Osteocyte (in vitro differentiated cells): ENCODE measurements at regions not wholly inside any gene's neighbourhood (a gene's known extent, or its start where the extent isn't known, plus 50 kb on each side); places are given as distances from the start of the nearest gene placed in this dataset.

ENCODE experiments used
- DNase-seq: peaks from one replicate; pipeline ENCODE4 v3.0.0; 2021; ENCODE audit warnings: mixed read lengths; ENCODE audit not compliant: unreplicated experiment; ENCODE audit errors: extremely low spot score
- H3K27ac Mint-ChIP-seq: one replicate; pipeline ENCODE4 v1.8.0; 2021; ENCODE audit warnings: mild to moderate bottlenecking, mixed read lengths; ENCODE audit not compliant: unreplicated experiment
- H3K27me3 Mint-ChIP-seq: one replicate; pipeline ENCODE4 v1.8.0; 2021; ENCODE audit warnings: mixed read lengths; ENCODE audit not compliant: unreplicated experiment
- H3K36me3 Mint-ChIP-seq: one replicate; pipeline ENCODE4 v1.8.0; 2021; ENCODE audit warnings: mixed read lengths; ENCODE audit not compliant: unreplicated experiment
- H3K4me1 Mint-ChIP-seq: one replicate; pipeline ENCODE4 v1.8.0; 2021; ENCODE audit warnings: mixed read lengths; ENCODE audit not compliant: unreplicated experiment
- H3K4me3 Mint-ChIP-seq: one replicate; pipeline ENCODE4 v1.8.0; 2021; ENCODE audit warnings: mild to moderate bottlenecking, moderate library complexity, mixed read lengths; ENCODE audit not compliant: unreplicated experiment
- H3K9me3 Mint-ChIP-seq: one replicate; pipeline ENCODE4 v1.8.0; 2021; ENCODE audit warnings: mixed read lengths; ENCODE audit not compliant: unreplicated experiment
- TF ChIP-seq, protein P1 (sequence below): fragments of 200-600 bp; sonication (generic); IDR thresholded peaks from 2 replicates; pipeline ENCODE4 v1.5.0; 2021; ENCODE audit warnings: antibody characterized with exemption, mild to moderate bottlenecking, moderate library complexity

DNA sequence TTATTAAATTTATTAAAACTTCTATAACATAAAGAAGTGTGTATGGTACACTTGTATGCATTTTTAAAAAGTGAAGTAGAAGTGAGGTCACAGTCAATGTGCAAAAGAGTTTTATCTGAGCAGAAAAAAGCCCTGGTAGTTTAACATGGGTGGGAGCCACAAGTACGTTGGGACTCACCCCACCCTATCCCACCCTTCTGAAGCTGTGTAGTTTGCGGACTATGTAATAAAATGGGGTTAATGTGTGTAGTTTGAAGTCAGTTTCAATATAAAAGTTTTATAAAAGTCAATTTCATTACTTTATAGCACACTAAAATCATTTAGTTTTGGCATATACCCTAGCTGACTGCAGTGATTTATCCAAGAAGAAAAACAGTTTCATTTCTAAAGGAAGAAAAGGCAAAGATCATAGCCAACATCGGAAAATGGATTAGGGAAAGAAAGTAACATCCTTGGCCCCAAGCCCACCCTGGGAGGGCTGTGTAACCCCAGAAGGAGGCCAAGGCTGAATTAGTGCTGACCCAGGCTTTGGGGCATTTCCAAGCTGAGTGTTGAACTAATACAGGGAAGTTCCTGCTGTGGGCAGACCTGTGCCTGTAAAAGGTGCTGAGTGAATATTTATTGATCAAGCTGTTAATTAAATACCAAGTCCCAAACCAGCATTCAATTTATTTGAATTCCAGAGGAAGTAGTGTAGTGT is 398.6 kb upstream of the ADAMTSL1 start:
- DNase-seq = no peak
- Mint-ChIP-seq H3K9me3 (no peaks in the 10 kb centered on the region), H3K27me3 (no peaks in the 10 kb centered on the region), H3K27ac (no peak overlapping the region), H3K4me3 (no peak overlapping the region), H3K36me3 (no peaks in the 10 kb centered on the region), H3K4me1 (peaks cover 6% of the 10 kb centered on the region)
- TF ChIP-seq, protein P1, sequence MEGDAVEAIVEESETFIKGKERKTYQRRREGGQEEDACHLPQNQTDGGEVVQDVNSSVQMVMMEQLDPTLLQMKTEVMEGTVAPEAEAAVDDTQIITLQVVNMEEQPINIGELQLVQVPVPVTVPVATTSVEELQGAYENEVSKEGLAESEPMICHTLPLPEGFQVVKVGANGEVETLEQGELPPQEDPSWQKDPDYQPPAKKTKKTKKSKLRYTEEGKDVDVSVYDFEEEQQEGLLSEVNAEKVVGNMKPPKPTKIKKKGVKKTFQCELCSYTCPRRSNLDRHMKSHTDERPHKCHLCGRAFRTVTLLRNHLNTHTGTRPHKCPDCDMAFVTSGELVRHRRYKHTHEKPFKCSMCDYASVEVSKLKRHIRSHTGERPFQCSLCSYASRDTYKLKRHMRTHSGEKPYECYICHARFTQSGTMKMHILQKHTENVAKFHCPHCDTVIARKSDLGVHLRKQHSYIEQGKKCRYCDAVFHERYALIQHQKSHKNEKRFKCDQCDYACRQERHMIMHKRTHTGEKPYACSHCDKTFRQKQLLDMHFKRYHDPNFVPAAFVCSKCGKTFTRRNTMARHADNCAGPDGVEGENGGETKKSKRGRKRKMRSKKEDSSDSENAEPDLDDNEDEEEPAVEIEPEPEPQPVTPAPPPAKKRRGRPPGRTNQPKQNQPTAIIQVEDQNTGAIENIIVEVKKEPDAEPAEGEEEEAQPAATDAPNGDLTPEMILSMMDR = no peak

DNA sequence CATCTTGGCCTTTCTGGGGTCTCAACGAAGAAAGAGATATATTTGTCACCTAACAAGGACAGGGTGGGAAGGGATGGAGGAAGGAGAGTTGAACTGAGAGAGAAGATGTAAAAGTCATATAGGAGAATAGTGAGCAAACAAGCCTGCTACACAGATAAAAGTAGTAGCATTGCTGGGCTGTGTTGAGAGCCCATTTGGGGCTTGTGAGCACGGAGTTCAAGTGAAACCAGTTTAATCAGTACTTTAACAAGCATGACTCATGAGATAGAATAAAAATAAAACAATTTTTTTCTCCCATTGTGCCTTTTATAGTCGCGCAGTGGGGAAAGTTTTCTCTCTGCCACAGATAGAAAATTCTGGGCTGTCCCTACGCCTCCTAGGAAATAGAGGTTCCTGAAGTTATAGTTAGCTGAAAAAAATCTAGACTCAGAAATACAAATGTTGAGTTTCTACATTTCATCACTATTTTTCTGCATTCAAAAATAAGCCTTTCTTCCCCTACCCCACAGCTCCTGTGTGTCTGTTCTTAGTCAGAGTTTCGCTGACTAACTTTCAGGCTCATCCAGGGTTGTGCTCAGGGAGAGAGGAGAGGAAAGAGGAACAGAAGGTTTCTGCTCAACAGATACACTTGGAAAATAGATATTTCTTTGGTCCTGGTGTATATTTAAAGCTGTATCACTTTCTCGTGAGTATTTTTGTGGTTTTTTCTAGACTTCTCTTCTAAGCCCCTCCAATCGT is 395.8 kb upstream of the ADAMTSL1 start:
- no peaks in the 10 kb centered on the region for H3K9me3 Mint-ChIP-seq
- peaks cover 6% of the 10 kb centered on the region for H3K4me1 Mint-ChIP-seq
- H3K36me3 Mint-ChIP-seq = no peaks in the 10 kb centered on the region
- H3K27ac Mint-ChIP-seq = no peak overlapping the region
- TF ChIP-seq, protein P1 = no peak
- no peak for DNase-seq
- no peaks in the 10 kb centered on the region for H3K27me3 Mint-ChIP-seq
- no peak overlapping the region for H3K4me3 Mint-ChIP-seq

DNA sequence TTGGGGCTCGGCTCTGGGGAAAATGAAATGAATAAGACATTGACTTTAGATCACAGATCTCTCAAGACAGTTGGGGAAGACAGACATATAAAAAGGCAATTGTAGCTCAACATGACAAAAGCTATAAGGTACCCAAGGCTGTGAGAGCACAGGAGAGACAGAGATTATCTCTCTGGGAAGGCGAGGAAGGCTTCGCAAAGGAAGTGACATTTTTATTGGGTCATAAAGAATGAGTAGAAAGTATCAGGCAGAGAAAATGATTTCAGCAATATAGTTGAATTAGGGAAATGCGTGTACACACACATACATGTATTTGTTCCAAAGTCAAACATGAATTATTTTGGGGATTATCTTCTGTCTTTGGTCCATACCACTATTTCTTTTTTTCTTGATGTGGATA is 381.8 kb upstream of the ADAMTSL1 start:
- Mint-ChIP-seq H3K36me3 (no peaks in the 10 kb centered on the region), H3K4me1 (peaks cover 3% of the 10 kb centered on the region), H3K9me3 (no peaks in the 10 kb centered on the region), H3K4me3 (no peak overlapping the region), H3K27ac (no peak overlapping the region), H3K27me3 (no peaks in the 10 kb centered on the region)
- TF ChIP-seq, protein P1 = no peak
- DNase-seq = no peak

DNA sequence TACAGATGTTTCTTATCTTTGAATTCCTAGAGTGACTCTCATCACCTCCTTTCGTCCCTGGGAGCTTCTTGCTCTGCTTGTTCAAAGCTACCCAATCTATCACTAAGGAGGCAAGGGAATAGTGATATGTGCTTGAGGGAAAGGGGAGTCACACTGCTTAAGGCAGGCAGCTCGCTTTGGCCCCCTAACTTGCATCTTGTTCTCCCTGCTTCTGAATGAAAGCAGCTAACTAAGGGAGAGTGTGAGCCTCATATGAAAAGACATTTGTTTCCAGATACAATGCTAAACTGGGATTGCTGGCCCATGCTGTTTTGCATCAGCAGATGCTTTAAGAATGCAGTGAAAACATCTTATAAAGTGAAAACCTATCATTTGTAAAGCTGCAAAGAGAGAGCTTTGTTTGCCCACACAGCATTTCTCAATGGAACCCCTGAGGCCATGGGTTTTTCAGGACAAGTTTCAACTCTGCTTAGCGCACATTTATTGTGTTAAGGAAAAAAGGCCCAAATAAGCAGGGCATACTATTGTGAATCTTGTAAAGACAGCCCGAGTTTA is 367.9 kb upstream of the ADAMTSL1 start:
- Mint-ChIP-seq H3K9me3 (no peaks in the 10 kb centered on the region), H3K4me3 (no peak overlapping the region), H3K36me3 (no peaks in the 10 kb centered on the region), H3K4me1 (peaks cover 11% of the 10 kb centered on the region), H3K27me3 (no peaks in the 10 kb centered on the region), H3K27ac (no peak overlapping the region)
- no peak for DNase-seq
- TF ChIP-seq, protein P1 = no peak

DNA sequence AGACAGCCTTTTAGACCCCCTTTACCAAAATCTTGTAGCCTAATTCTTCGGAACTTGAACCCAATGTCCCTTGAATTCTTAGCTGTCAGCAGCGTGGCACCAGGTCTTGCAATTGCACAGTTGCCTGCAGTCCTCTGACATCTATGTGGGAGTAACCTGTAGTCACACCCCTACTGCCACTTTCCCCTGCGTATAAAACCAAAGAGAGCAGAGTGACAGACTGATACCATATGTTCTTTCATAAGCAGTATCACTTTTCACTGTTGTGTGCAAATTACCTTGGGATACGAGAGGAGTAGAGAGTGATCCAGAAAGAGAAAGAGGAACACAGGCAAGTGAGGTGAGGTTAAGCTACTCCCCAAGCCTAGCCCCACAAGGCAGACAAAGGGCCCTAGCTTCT is 364.3 kb upstream of the ADAMTSL1 start:
- no peaks in the 10 kb centered on the region for H3K27me3 Mint-ChIP-seq
- TF ChIP-seq, protein P1 = no peak

More for the DNA sequence above, 364.3 kb upstream of the ADAMTSL1 start:
- no peak overlapping the region for H3K4me3 Mint-ChIP-seq
- H3K36me3 Mint-ChIP-seq = no peaks in the 10 kb centered on the region
- no peaks in the 10 kb centered on the region for H3K9me3 Mint-ChIP-seq
- H3K27ac Mint-ChIP-seq = no peak overlapping the region
- no peak for DNase-seq
- H3K4me1 Mint-ChIP-seq = peaks cover 16% of the 10 kb centered on the region
